GM12874 (cell line): ENCODE measurements at regions not wholly inside any gene's neighbourhood (a gene's known extent, or its start where the extent isn't known, plus 50 kb on each side); places are given as distances from the start of the nearest gene placed in this dataset.

ENCODE experiments used
- TF ChIP-seq, protein P1 (sequence below): IDR thresholded peaks from 2 replicates; pipeline ENCODE4 v1.5.1; 2011; ENCODE audit warnings: low read depth, mild to moderate bottlenecking, control low read depth, low read length, moderate library complexity; ENCODE audit not compliant: insufficient read depth

DNA sequence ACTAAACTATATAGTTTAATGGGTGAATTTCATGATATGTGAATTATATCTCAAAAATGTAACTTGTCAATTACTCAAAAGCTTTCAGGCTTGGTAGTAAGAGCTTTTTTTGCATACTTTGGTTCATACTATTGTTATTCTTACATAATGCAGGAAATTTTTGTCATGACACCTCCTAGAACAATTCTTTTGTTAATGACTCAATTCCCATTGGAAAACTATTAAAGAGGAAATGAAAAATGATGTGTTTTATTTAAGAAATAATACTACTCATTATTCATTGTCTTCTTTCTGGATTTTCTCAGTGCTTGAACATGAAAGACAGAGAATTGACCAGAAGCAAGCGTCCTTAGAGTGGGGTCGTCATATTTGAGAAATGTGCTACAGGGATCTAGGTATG is 196.4 kb upstream of the KCNJ16 start:
- TF ChIP-seq, protein P1, sequence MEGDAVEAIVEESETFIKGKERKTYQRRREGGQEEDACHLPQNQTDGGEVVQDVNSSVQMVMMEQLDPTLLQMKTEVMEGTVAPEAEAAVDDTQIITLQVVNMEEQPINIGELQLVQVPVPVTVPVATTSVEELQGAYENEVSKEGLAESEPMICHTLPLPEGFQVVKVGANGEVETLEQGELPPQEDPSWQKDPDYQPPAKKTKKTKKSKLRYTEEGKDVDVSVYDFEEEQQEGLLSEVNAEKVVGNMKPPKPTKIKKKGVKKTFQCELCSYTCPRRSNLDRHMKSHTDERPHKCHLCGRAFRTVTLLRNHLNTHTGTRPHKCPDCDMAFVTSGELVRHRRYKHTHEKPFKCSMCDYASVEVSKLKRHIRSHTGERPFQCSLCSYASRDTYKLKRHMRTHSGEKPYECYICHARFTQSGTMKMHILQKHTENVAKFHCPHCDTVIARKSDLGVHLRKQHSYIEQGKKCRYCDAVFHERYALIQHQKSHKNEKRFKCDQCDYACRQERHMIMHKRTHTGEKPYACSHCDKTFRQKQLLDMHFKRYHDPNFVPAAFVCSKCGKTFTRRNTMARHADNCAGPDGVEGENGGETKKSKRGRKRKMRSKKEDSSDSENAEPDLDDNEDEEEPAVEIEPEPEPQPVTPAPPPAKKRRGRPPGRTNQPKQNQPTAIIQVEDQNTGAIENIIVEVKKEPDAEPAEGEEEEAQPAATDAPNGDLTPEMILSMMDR = no peak

DNA sequence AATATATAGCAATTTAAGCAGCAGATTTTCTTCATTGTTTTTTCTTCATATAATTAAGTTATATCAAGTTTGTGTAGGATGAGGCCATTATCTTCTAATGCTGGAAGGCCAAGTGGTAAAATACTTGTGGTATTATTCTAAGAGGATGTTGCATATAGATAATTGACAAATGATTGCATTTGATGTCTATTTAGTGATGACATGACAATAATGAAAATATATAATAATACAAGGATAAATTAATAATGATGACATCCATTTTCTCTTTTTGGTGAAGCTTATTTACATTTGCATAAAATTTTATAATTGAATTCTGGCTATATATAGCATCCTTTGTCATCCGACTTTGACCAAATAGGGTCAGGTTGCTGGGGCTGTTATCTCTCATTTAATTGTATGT is 195.4 kb upstream of the KCNJ16 start:
- TF ChIP-seq, protein P1 = no peak

DNA sequence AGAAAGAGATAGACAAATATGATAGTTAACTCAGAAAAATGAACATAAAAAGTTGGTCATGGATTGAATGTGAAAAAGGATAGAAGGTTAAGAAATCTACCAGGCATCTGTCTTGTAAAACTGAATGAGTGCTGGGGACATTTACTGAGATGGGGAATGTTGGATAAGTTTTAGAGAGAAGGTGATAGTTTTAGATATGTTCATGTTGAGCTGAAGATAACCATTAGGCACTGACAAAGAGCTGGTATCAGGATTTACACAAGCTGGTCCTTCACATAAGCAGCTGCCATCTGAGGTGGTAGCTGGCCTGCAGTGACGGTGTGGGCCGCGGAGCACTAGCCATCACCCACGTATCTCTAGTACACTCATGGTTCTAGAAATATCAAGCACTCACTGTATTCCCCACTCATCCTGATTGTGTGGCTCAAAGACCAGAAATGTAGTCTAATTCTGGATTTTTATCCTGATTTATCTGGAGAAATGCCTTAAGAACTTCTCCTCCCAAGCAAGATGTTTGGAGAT is 194.4 kb upstream of the KCNJ16 start:
- TF ChIP-seq, protein P1 = no peak

DNA sequence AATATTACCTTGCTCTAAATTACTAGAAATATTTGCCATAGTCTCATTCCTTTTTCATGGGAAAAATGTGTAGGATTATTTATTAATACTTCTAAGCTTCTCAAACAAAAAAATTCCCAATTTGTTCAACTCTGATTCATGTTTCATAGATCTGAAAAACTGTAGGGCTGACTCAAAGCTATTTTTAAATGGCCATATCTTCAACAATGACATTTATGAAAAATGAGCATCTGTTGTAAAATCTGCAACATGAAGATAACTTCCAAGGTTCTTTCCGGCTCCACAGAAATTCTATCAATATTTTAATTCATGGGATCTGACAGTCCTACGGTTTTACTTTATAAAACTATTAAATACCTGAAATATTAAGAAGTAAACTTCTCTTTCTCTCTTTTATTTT is 192.7 kb upstream of the KCNJ16 start:
- TF ChIP-seq, protein P1 = no peak

DNA sequence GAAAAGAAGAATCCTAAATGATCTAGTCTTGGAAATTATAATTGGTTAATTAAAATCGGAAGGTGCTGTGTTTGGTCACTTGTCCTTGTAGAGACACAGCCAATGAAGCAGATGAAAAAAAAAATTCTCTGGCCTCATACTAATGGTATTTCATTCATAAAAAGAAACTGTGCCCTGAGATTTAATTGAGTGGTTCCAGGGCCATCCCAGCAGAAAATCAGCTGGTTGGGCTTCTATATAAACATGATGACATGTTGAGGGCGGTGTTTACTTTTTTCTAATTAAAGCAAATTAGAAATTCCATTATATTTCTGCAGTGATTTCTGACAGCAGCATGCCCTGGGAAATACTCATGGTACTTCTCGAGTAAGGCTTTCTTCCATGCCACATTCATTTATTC is 191.9 kb upstream of the KCNJ16 start:
- TF ChIP-seq, protein P1 = no peak

DNA sequence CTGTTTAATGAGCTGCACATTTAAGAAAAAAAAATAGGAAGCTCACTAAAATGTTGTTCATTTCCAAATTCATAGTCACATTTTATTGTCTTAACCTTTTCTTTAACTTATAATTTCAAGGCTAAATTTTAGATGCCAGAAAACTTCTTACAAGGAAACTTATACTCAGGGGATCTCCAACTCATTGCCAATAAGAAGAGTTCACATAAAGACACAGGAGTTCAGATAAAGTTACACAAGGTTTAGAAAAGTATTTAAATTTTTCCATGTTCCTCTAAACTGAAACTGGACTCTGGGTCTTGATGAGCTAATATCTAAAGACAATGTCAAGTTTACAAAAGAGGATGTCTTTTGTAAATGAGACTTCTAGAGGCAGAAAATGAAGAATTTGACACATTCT is 190.7 kb upstream of the KCNJ16 start:
- TF ChIP-seq, protein P1 = no peak

DNA sequence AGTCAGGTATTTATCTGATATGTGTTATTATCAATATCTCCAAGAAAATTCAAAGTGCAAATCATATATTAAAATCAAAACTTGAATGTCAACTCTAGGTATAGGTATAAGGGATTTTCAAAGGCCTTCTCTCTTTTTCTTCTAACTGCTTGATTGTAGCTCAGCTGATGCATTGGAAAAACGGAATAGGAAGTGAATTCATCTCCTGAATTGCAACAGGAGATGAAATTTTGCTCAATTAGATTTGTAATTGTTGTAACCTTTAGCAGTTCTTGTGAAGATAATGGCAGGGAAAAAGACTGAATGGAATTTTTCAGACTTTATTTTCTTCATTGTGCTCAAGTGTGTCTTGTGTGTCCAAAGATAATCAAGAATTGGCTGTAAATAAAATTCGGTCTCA is 190.2 kb upstream of the KCNJ16 start:
- TF ChIP-seq, protein P1 = no peak

DNA sequence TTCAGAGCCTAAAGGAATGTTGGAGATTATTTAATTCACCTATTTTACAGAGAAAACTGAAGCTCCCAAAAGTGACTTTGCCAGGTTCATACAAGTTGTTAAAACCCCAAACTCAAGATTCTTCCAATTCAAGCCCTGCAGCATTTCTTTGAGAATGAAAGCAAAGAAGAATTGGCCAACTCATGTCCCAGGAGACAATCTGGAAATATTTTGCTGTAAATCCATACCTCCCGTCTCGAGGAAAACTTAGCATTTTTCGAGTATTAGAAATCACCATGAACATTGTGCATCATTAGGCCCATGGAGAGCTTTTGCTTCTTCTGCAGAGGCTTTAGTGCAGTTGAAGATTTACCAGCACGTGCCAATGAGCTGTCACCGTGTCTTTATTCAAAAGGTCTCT is 176.4 kb upstream of the KCNJ16 start:
- TF ChIP-seq, protein P1 = no peak
